Mammary epithelial cell (primary cell): ENCODE measurements at regions not wholly inside any gene's neighbourhood (a gene's known extent, or its start where the extent isn't known, plus 50 kb on each side); places are given as distances from the start of the nearest gene placed in this dataset.

Experiments
- EZH2 ChIP-seq: IDR thresholded peaks from 2 replicates; pipeline ENCODE4 v1.6.1; 2012; ENCODE audit warnings: low read length, inconsistent platforms, borderline replicate concordance
- TF ChIP-seq, protein P1 (sequence below), 2 donors: IDR thresholded peaks in 1 of 2; conservative IDR thresholded peaks in 1 of 2; 2 replicates each; pipeline ENCODE4 v1.5.1; 2011 to 2012; ENCODE audit warnings: inconsistent platforms in 2 of 2, low read length in 2 of 2, mild to moderate bottlenecking in 2 of 2, control low read depth in 1 of 2, low read depth in 1 of 2; ENCODE audit not compliant: insufficient read depth in 1 of 2; ENCODE audit errors: extremely low read depth in 1 of 2

DNA sequence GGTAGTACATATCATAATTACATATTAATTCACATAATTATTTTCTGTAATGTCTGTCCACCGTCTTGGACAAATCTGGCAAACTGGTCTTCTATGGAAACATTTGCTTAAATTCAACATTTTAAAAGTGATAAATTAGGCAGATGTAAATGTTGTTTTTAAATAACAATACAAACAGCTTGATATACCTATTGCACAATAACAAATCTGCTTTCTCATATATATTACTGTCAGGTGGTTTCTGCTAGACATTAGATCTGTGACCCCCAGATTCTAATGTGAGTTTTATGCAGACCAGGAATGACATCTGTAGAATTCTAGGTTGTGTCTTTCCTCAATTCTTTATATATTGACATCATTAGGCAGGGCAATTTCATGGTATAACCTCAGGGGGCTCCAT is 173.3 kb downstream of the CCDC59 start:
- TF ChIP-seq, protein P1, sequence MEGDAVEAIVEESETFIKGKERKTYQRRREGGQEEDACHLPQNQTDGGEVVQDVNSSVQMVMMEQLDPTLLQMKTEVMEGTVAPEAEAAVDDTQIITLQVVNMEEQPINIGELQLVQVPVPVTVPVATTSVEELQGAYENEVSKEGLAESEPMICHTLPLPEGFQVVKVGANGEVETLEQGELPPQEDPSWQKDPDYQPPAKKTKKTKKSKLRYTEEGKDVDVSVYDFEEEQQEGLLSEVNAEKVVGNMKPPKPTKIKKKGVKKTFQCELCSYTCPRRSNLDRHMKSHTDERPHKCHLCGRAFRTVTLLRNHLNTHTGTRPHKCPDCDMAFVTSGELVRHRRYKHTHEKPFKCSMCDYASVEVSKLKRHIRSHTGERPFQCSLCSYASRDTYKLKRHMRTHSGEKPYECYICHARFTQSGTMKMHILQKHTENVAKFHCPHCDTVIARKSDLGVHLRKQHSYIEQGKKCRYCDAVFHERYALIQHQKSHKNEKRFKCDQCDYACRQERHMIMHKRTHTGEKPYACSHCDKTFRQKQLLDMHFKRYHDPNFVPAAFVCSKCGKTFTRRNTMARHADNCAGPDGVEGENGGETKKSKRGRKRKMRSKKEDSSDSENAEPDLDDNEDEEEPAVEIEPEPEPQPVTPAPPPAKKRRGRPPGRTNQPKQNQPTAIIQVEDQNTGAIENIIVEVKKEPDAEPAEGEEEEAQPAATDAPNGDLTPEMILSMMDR (conservative IDR thresholded peaks at IDR 0.05 in 1 of 2, IDR thresholded peaks at IDR 0.05 in 1 of 2; ENCODE audit: extremely low read depth in 1 of 2, insufficient read depth in 1 of 2, low read depth in 1 of 2, low read length in 2 of 2): no peak
- no peak for TF ChIP-seq EZH2
